Umbilical cord (tissue), 1 donor: ENCODE measurements at regions not wholly inside any gene's neighbourhood (a gene's known extent, or its start where the extent isn't known, plus 50 kb on each side); places are given as distances from the start of the nearest gene placed in this dataset.

ENCODE experiments used
- DNase-seq: peaks from one replicate; pipeline ENCODE4 v3.0.0-alpha.2; 2015; ENCODE audit warnings: low spot score

GRCh38 chr6:156519940-156520339 is 257.2 kb upstream of the ARID1B start:
- no peak for DNase-seq

- DNase-seq: peak; percentile 22
Observed at GRCh38 chr6:156517088-156517487, 260.1 kb upstream of the ARID1B start.

GRCh38 chr6:156515242-156515641 is 261.9 kb upstream of the ARID1B start:
- no peak for DNase-seq

GRCh38 chr6:156513504-156513903 is 263.7 kb upstream of the ARID1B start:
- DNase-seq: no peak

GRCh38 chr6:156511570-156511969 is 265.6 kb upstream of the ARID1B start:
- DNase-seq: no peak

GRCh38 chr6:156511051-156511450 is 266.1 kb upstream of the ARID1B start:
- DNase-seq: no peak

- no peak for DNase-seq
Observed at GRCh38 chr6:156510242-156510641, 266.9 kb upstream of the ARID1B start.

GRCh38 chr6:156509496-156509895 is 267.7 kb upstream of the ARID1B start:
- no peak for DNase-seq

- DNase-seq: no peak
Observed at GRCh38 chr6:156508923-156509322, 268.3 kb upstream of the ARID1B start.

GRCh38 chr6:156508126-156508525 is 269.1 kb upstream of the ARID1B start:
- DNase-seq: no peak

GRCh38 chr6:156507656-156508055 is 269.5 kb upstream of the ARID1B start:
- no peak for DNase-seq

- no peak for DNase-seq
Observed at GRCh38 chr6:156507106-156507505, 270.1 kb upstream of the ARID1B start.

- no peak for DNase-seq
Observed at GRCh38 chr6:156502969-156503504, 274.1 kb upstream of the ARID1B start.

- DNase-seq: no peak
Observed at GRCh38 chr6:156497618-156498017, 279.6 kb upstream of the ARID1B start.

- no peak for DNase-seq
Observed at GRCh38 chr6:156487877-156488276, 289.3 kb upstream of the ARID1B start.

- DNase-seq: no peak
Observed at GRCh38 chr6:156485150-156485549, 292.0 kb upstream of the ARID1B start.

- no peak for DNase-seq
Observed at GRCh38 chr6:156474507-156475120, 302.6 kb upstream of the ARID1B start.

GRCh38 chr6:156471000-156471399 is 306.2 kb upstream of the ARID1B start:
- no peak for DNase-seq

- DNase-seq: no peak
Observed at GRCh38 chr6:156464100-156464878, 312.9 kb upstream of the ARID1B start.

- DNase-seq: no peak
Observed at GRCh38 chr6:156461647-156462046, 315.5 kb upstream of the ARID1B start.

GRCh38 chr6:156457601-156458000 is 319.6 kb upstream of the ARID1B start:
- DNase-seq: no peak

- DNase-seq: no peak
Observed at GRCh38 chr6:156455847-156456246, 321.3 kb upstream of the ARID1B start.

GRCh38 chr6:156454867-156455266 is 322.3 kb upstream of the ARID1B start:
- no peak for DNase-seq
